ENCODE measurements at regions not wholly inside any gene's neighbourhood (a gene's known extent, or its start where the extent isn't known, plus 50 kb on each side); places are given as distances from the start of the nearest gene placed in this dataset.

GRCh38 chr4:24287096-24287495 lies 297.3 kb downstream of the DHX15 start:
- peak; percentile 68 for DNase-seq (ENCODE audit: low spot score)

- no peak for DNase-seq (ENCODE audit: low spot score)
Observed at GRCh38 chr4:24285759-24286158, 298.6 kb downstream of the DHX15 start.

- no peak for DNase-seq (ENCODE audit: low spot score)
Observed at GRCh38 chr4:24282446-24282845, 301.9 kb downstream of the DHX15 start.

GRCh38 chr4:24279911-24280375 lies 304.4 kb downstream of the DHX15 start:
- no peak for DNase-seq (ENCODE audit: low spot score)

- no peak for DNase-seq (ENCODE audit: low spot score)
Observed at GRCh38 chr4:24279469-24279868, 304.9 kb downstream of the DHX15 start.

GRCh38 chr4:24278693-24279092 lies 305.7 kb downstream of the DHX15 start:
- DNase-seq (ENCODE audit: low spot score), result no peak

GRCh38 chr4:24274381-24274941 lies 309.9 kb downstream of the DHX15 start:
- DNase-seq (ENCODE audit: low spot score), result peak; percentile 54

GRCh38 chr4:24273136-24273535 lies 311.2 kb downstream of the DHX15 start:
- DNase-seq (ENCODE audit: low spot score), result no peak

GRCh38 chr4:24266951-24267722 lies 317.2 kb downstream of the DHX15 start:
- DNase-seq (ENCODE audit: low spot score), result peak; percentile 57

GRCh38 chr4:24265989-24266388 lies 318.4 kb downstream of the DHX15 start:
- no peak for DNase-seq (ENCODE audit: low spot score)

- DNase-seq (ENCODE audit: low spot score), result peak; percentile 12
Observed at GRCh38 chr4:24262616-24263015, 321.7 kb downstream of the DHX15 start.

- DNase-seq (ENCODE audit: low spot score), result no peak
Observed at GRCh38 chr4:24262084-24262483, 322.3 kb downstream of the DHX15 start.

GRCh38 chr4:24260923-24261564 lies 323.3 kb downstream of the DHX15 start:
- DNase-seq (ENCODE audit: low spot score), result no peak

- DNase-seq (ENCODE audit: low spot score), result no peak
Observed at GRCh38 chr4:24260133-24260715, 324.1 kb downstream of the DHX15 start.

GRCh38 chr4:24256547-24256946 lies 327.8 kb downstream of the DHX15 start:
- no peak for DNase-seq (ENCODE audit: low spot score)

- no peak for DNase-seq (ENCODE audit: low spot score)
Observed at GRCh38 chr4:24256066-24256465, 328.3 kb downstream of the DHX15 start.

GRCh38 chr4:24252121-24252520 lies 332.2 kb downstream of the DHX15 start:
- no peak for DNase-seq (ENCODE audit: low spot score)

GRCh38 chr4:24251589-24251988 lies 332.8 kb downstream of the DHX15 start:
- DNase-seq (ENCODE audit: low spot score), result no peak

- no peak for DNase-seq (ENCODE audit: low spot score)
Observed at GRCh38 chr4:24249972-24250371, 334.4 kb downstream of the DHX15 start.

GRCh38 chr4:24248674-24249630 lies 335.4 kb downstream of the DHX15 start:
- DNase-seq (ENCODE audit: low spot score), result no peak

GRCh38 chr4:24245491-24245820 lies 338.9 kb downstream of the DHX15 start:
- DNase-seq (ENCODE audit: low spot score), result no peak
